ENCODE measurements at regions not wholly inside any gene's neighbourhood (a gene's known extent, or its start where the extent isn't known, plus 50 kb on each side); places are given as distances from the start of the nearest gene placed in this dataset.

- no peak for DNase-seq
- WGBS, 4 donors, result 0 to 1% (median 0%) methylated on average over 13 of the region's 13 CpGs
- Histone ChIP-seq H3K27ac (peak overlapping the region; percentile 82 to 99 (median 94)), H3K4me1 (replicated peaks in 1 of 2) (peaks cover 7 to 10% of the 10 kb centered on the region in 2 donors), H3K36me3 (replicated peaks in 1 of 2) (no peaks in the 10 kb centered on the region), H3K27me3 (no peaks in the 10 kb centered on the region), H3K4me3 (peak overlapping the region; percentile 43 to 94 (median 54)), H3K9me3 (replicated peaks in 1 of 3) (no peaks in the 10 kb centered on the region)
- TF ChIP-seq, protein P1, sequence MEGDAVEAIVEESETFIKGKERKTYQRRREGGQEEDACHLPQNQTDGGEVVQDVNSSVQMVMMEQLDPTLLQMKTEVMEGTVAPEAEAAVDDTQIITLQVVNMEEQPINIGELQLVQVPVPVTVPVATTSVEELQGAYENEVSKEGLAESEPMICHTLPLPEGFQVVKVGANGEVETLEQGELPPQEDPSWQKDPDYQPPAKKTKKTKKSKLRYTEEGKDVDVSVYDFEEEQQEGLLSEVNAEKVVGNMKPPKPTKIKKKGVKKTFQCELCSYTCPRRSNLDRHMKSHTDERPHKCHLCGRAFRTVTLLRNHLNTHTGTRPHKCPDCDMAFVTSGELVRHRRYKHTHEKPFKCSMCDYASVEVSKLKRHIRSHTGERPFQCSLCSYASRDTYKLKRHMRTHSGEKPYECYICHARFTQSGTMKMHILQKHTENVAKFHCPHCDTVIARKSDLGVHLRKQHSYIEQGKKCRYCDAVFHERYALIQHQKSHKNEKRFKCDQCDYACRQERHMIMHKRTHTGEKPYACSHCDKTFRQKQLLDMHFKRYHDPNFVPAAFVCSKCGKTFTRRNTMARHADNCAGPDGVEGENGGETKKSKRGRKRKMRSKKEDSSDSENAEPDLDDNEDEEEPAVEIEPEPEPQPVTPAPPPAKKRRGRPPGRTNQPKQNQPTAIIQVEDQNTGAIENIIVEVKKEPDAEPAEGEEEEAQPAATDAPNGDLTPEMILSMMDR (IDR thresholded peaks at IDR 0.05), result no peak
- TF ChIP-seq POLR2A (IDR thresholded peaks at IDR 0.05), result no peak
- intact Hi-C loops (cut with DNase I), result loop anchor here in 1 of 2 donors (10.0 kb wide), 1 partner anchor 122 kb away; no protein-coding TSS in a partner anchor
These were observed 113.3 kb upstream of the SERTAD2 start for GRCh38 chr2:64766841-64767669.

DNA sequence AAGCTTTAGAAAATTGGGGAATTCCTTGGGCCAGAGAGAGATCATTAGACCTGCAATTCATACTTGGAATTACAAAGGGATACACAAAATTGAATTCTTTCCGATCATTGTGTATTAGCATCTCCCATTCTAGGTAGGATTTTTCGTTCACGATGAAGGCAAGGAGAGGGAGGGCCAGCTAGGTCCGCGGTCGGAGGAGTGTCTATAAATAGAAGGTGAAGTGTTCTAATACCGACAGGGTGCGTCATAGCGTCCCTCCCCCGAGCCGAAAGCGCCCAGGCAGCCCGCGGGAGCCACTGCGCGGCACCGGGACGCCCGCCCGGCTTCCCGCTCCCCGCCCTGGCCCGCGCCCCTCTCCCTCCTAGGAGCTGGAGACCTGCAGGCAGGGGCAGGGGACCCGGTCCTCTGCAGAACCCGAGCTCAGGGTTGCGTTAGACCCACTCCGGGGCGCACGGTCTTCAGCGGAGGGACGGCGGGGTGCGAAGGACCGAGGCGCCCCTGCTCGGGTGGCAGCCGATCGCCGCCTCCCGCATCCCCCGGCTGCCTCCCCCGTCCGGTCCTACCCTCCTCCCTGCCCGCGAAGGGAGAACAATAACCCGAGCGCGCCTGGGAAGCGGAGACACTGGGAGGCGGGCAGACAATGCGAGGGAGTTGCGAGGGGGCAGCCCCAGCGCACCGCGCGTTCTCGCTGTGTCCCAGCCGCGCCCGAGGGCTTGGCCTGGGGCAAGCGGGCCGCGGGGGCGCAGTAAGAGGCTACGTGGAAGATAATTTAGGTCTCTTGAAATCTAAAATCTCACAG is 114.2 kb upstream of the SERTAD2 start:
- DNase-seq, result peak; percentile 88 to 97 (median 93)
- H3K27ac ChIP-seq, result peak overlapping the region; percentile 82 to 99 (median 94)
- TF ChIP-seq POLR2A (IDR thresholded peaks at IDR 0.05), result peak; percentile 76 to 97
- TF ChIP-seq, protein P1 (IDR thresholded peaks at IDR 0.05), result no peak
- no peaks in the 10 kb centered on the region for H3K36me3 ChIP-seq (replicated peaks in 1 of 2)
- WGBS, 4 donors, result 0 to 1% (median 1%) methylated on average over 14 to 66 of the region's 66 CpGs
- no peaks in the 10 kb centered on the region for H3K27me3 ChIP-seq
- H3K4me3 ChIP-seq, result peak overlapping the region; percentile 43 to 94 (median 54)
- H3K4me1 ChIP-seq (replicated peaks in 1 of 2), result peaks cover 7 to 10% of the 10 kb centered on the region in 2 donors
- H3K9me3 ChIP-seq (replicated peaks in 1 of 3), result no peaks in the 10 kb centered on the region
- intact Hi-C loops (cut with DNase I), result loop anchor here in 1 of 2 donors (10.0 kb wide), 1 partner anchor 123 kb away; no protein-coding TSS in a partner anchor

DNA sequence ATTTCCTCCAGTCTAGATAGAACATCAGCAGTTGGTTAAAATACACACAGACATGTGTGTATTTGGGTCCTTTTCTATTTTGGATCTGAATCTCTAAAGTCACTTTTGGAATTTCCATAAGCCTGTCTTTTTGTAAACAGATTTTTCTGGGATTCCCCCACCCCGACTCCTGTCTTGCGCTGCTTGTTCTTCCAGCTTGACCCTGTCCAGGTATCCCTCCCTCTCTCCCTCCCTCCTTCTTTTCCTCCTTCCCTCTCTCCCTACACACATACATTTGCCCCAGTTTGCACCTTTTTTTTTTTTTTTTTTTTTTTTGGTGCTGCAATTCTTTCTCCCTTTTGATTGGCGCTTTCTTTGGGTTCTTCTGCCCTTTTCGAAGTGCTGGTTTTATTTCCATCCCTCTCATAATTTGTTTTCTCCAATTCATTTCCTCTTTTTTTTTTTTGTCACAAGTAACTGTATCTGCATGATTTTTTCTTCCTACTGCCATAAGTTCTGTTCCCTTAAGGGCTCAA is 114.8 kb upstream of the SERTAD2 start:
- DNase-seq, result no peak
- WGBS, 4 donors, result 41 to 46% (median 43%) methylated on average over 4 of the region's 4 CpGs
- TF ChIP-seq POLR2A (IDR thresholded peaks at IDR 0.05), result no peak
- TF ChIP-seq, protein P1 (IDR thresholded peaks at IDR 0.05), result no peak
- Histone ChIP-seq H3K27ac (peak overlapping the region; percentile 82 to 99 (median 94)), H3K4me3 (peak overlapping the region; percentile 43 to 94 (median 54)), H3K4me1 (replicated peaks in 1 of 2) (peaks cover 7 to 10% of the 10 kb centered on the region in 2 donors), H3K36me3 (replicated peaks in 1 of 2) (no peaks in the 10 kb centered on the region), H3K9me3 (replicated peaks in 1 of 3) (no peaks in the 10 kb centered on the region), H3K27me3 (no peaks in the 10 kb centered on the region)
- intact Hi-C loops (cut with DNase I), result loop anchor here in 1 of 2 donors (10.0 kb wide), 1 partner anchor 124 kb away; no protein-coding TSS in a partner anchor
